ENCODE measurements at regions not wholly inside any gene's neighbourhood (a gene's known extent, or its start where the extent isn't known, plus 50 kb on each side); places are given as distances from the start of the nearest gene placed in this dataset.
A peak's percentile ranks its signal among the peaks of the same experiment; 100 is the strongest.

DNA sequence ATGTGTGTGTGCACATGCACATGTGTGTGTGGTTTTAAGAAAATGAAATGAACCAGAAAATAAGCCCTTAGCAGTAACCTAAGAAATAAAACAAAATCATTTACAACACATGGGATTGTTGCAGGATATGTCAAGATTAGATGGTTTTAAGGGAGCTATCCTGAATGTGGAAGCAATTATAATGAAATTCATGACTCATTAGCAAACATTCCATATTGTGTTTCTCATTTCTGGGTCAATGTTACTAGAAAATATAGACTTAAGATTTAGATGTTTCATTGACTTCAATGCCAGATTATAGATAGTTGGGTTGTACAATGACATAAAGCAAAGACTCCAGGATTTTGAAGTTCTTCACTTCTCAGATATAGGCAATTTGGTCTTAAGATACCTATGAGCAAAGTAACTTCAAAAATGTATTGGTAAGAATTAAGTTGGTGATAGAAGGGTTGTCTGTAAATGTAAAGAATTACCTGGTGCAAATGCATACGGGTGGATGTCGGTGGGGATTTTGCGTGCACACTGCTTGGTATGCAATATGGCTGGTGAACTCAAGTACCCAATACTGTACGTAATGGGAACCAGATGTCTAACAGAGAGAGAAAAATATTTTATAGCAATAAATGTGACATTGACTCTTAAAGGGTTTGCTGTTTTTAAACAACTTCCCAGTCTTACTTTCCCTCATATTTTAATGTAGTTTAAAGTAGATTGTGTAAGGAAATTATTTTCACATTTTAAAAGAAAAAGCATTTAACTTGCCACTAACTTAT is 53.9 kb upstream of the NR2F2 start:
- peak; percentile 71 to 79 for DNase-seq (ENCODE audit: low read depth in 2 of 2)
